OCI-M2 (cell line): ENCODE measurements at regions not wholly inside any gene's neighbourhood (a gene's known extent, or its start where the extent isn't known, plus 50 kb on each side); places are given as distances from the start of the nearest gene placed in this dataset.

Source experiments
- DNase-seq: peaks from one replicate; lab custom pipeline; 2025; ENCODE audit not compliant: unreplicated experiment; lab: John Stamatoyannopoulos, UW

GRCh38 chr7:131203291-131203976 is 124.2 kb upstream of the MKLN1 start:
- no peak for DNase-seq

DNA sequence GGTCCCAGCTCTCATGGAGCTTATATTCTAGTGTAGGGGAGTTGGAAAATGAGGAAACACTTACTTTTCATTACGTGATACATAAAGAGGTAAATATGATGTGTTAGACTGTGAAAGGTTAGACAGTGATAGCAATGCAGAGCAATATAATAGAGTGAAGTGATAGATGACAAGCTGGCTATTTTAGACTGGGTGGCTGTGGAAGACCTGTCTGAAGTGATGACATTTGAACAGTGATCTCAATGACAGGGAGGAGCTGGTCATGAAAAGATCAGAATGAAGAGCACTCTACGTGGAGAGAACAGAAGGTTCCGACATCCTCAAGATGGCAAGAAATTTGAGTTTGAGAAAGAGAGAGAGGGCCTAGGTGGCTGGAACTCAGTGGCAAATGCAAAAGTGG is 118.9 kb upstream of the MKLN1 start:
- DNase-seq = no peak

- no peak for DNase-seq
Observed at GRCh38 chr7:131210618-131211017, 117.1 kb upstream of the MKLN1 start.

DNA sequence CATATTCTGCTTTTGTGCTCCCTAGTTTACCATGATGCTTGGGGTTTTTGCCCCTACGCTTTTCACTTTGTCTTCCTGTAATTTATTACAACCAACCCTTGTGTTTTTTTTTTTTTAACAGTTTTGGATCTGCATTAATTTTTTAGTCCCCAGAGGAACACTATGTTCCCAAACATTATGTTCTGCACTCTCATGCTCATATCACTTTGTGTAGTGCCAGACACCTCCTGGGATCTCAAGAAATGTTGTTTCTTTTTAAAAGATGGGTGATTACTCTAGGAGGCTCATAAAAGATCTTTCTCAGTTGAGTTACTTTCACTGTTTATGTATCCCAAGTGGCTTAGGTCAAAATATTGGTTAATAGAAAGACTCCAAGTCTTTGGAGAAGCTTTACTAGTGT is 116.2 kb upstream of the MKLN1 start:
- no peak for DNase-seq

- no peak for DNase-seq
Observed at GRCh38 chr7:131212114-131212513, 115.6 kb upstream of the MKLN1 start.

DNA sequence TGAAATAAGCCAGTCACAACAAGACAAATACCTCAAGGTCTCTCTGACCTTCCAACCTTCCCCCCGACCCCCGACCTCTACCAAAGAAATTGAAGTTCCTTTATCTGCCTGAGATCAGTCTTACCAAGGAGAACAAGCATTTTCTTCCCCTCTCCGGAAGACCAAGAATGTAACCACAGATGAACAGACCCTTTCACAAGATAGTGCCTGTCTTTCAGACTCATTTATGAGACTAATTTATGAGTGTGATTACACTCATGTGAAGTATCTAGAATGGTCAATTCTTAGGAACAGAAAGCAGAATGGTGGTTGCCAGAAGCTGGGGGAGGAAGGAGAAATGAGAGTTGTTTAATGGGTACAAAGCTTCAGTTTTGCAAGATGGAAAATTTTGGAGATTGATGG is 108.9 kb upstream of the MKLN1 start:
- DNase-seq = no peak

DNA sequence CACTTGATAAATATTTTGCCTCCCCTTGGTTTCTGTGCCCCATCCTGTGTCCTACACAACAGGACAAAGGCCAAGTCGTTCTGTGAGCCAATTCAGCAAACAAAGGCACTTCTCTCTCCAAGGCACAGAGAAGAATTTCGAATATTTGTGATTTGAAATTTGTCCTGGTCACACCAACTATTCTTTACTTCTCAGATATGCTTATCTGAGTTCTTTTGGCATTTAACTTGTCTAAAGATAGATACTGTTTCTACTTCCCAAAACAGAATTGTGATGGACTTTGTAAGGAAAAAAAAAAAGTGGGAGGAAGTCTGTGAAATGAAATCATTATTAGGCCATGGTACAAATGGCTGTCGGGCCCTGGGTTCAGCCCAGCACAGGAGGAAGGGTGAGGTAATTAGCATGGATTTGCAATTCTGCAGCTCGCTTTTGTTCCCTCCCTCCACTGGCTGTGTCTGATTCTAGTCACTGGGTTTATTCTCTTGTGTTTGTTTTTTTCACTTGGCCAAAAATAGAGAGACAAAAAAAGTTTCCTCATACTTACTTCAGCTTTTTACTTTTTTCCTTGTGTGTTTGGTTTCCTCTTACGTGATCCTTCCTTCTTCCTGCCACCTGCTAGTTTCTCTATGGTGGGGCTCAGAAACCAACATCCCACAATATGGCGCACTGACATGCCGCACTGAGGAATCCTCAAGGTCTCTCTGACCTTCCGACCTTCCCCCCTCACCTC is 108.2 kb upstream of the MKLN1 start:
- no peak for DNase-seq

- no peak for DNase-seq
Observed at GRCh38 chr7:131221061-131221460, 106.6 kb upstream of the MKLN1 start.

GRCh38 chr7:131222171-131222570 is 105.5 kb upstream of the MKLN1 start:
- DNase-seq = no peak

- DNase-seq = no peak
Observed at GRCh38 chr7:131223151-131223550, 104.5 kb upstream of the MKLN1 start.

GRCh38 chr7:131224996-131225395 is 102.7 kb upstream of the MKLN1 start:
- DNase-seq = no peak

- DNase-seq = no peak
Observed at GRCh38 chr7:131225619-131226513, 101.8 kb upstream of the MKLN1 start.

GRCh38 chr7:131226514-131226865 is 101.2 kb upstream of the MKLN1 start:
- DNase-seq = no peak

- no peak for DNase-seq
Observed at GRCh38 chr7:131231381-131232220, 96.1 kb upstream of the MKLN1 start.

GRCh38 chr7:131232768-131233167 is 94.9 kb upstream of the MKLN1 start:
- no peak for DNase-seq

DNA sequence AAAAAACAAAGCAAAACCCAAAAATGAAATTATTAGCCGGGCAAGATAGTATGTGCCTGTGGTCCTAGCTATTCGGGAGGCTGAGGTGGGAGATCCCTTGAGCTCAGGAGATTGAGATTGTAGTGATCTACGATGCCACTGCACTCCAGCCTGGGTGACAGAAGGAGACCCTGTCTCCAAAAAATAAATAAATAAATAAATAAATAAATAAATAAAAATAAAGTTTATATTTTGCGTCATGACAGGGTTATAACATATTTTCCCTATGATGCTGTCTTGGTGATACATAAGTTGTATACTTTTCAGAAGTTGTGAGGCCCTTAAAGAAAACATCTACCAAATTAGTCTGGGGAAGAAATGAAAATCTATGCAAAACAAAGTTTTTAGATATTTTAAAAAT is 94.5 kb upstream of the MKLN1 start:
- no peak for DNase-seq

GRCh38 chr7:131234719-131235488 is 92.8 kb upstream of the MKLN1 start:
- DNase-seq = no peak

DNA sequence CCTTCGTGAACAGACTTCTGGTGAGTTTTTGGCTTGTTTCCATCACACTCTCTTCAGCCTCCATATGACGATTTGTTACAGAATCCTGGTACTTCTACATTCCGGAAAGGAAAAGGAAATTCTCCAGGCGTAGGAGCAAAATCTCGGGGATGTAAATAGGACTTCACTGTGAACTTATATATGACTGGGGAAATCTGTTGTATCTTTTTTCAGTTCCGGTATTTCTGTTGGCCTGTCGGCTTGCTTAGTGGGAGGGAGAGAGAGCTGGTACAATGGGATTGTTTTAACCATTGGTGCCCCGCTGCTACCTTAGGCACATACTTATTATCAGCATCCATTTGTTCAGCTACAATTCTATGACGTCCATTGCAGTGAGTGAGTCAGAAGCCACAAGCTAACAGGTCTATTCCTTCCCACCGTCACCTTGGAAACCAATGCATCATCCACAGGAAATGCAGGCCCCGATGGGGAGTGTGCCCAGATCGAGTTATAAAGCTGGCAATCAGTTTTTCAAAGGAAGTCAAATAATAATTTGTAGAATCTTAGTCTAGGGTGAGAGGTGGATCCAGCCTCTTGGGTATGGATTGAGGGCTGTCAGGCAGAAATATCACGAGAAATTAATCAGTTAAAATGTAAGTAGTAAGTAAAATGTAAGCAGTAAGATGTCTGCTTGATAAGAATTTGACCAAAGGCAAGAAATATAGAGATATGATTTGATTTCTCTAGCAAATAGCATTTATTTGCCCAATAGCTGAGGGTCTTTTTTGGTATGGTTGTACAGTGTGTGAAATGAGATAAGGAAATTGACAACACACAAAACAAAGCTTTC is 92.0 kb upstream of the MKLN1 start:
- no peak for DNase-seq

DNA sequence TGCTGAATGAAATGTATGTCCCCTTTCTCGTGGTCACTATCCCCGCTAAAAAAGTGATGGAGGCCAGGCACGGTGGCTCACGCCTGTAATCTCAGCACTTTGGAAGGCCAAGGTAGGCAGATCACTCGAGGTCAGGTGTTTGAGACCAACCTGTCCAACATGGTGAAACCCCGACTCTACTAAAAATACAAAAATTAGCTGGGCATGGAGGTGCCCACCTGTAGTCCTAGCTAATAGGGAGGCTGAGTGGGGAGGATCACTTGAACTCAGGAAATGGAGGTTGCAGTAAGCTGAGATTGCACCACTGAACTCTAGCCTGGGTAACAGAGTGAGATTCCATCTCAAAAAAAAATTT is 91.4 kb upstream of the MKLN1 start:
- DNase-seq = no peak
